ENCODE measurements at regions not wholly inside any gene's neighbourhood (a gene's known extent, or its start where the extent isn't known, plus 50 kb on each side); places are given as distances from the start of the nearest gene placed in this dataset.

- DNase-seq (ENCODE audit: low read depth), result no peak
These were observed 92.6 kb upstream of the IL12B start for GRCh38 chr5:159422910-159423309.

GRCh38 chr5:159424123-159424522, 93.8 kb upstream of the IL12B start:
- DNase-seq (ENCODE audit: low read depth), result no peak

- no peak for DNase-seq (ENCODE audit: low read depth)
These were observed 96.4 kb upstream of the IL12B start for GRCh38 chr5:159426694-159427093.

GRCh38 chr5:159427180-159428012, 97.1 kb upstream of the IL12B start:
- no peak for DNase-seq (ENCODE audit: low read depth)

- no peak for DNase-seq (ENCODE audit: low read depth)
These were observed 100.2 kb upstream of the IL12B start for GRCh38 chr5:159430361-159431012.

- DNase-seq (ENCODE audit: low read depth), result no peak
These were observed 105.6 kb upstream of the IL12B start for GRCh38 chr5:159435855-159436254.

GRCh38 chr5:159438092-159438491, 107.8 kb upstream of the IL12B start:
- DNase-seq (ENCODE audit: low read depth), result no peak

GRCh38 chr5:159439002-159439401, 108.7 kb upstream of the IL12B start:
- DNase-seq (ENCODE audit: low read depth), result no peak

GRCh38 chr5:159440235-159440634, 109.9 kb upstream of the IL12B start:
- no peak for DNase-seq (ENCODE audit: low read depth)

GRCh38 chr5:159440968-159441367, 110.7 kb upstream of the IL12B start:
- DNase-seq (ENCODE audit: low read depth), result no peak

GRCh38 chr5:159441441-159441840, 111.2 kb upstream of the IL12B start:
- DNase-seq (ENCODE audit: low read depth), result no peak

GRCh38 chr5:159442206-159442850, 112.0 kb upstream of the IL12B start:
- no peak for DNase-seq (ENCODE audit: low read depth)

- DNase-seq (ENCODE audit: low read depth), result no peak
These were observed 114.3 kb upstream of the IL12B start for GRCh38 chr5:159444441-159445082.

GRCh38 chr5:159447116-159447515, 116.8 kb upstream of the IL12B start:
- DNase-seq (ENCODE audit: low read depth), result no peak

- DNase-seq (ENCODE audit: low read depth), result no peak
These were observed 118.6 kb upstream of the IL12B start for GRCh38 chr5:159448841-159449407.

- DNase-seq (ENCODE audit: low read depth), result no peak
These were observed 119.6 kb upstream of the IL12B start for GRCh38 chr5:159449925-159450324.

- DNase-seq (ENCODE audit: low read depth), result no peak
These were observed 120.1 kb upstream of the IL12B start for GRCh38 chr5:159450417-159450816.

GRCh38 chr5:159451197-159452052, 121.1 kb upstream of the IL12B start:
- no peak for DNase-seq (ENCODE audit: low read depth)

GRCh38 chr5:159452480-159453167, 122.3 kb upstream of the IL12B start:
- DNase-seq (ENCODE audit: low read depth), result no peak

GRCh38 chr5:159453209-159453608, 122.9 kb upstream of the IL12B start:
- no peak for DNase-seq (ENCODE audit: low read depth)

- no peak for DNase-seq (ENCODE audit: low read depth)
These were observed 126.0 kb upstream of the IL12B start for GRCh38 chr5:159456261-159456660.

All from stimulated activated CD8-positive, alpha-beta memory T cell treated with anti-CD3 and anti-CD28 coated beads, Interleukin-15, amount 100 ng/mL, for 1 hour (primary cell).